DMS53 (cell line): ENCODE measurements at regions not wholly inside any gene's neighbourhood (a gene's known extent, or its start where the extent isn't known, plus 50 kb on each side); places are given as distances from the start of the nearest gene placed in this dataset.

Experiments used
- DNase-seq: peaks from one replicate; lab custom pipeline; 2025; lab: John Stamatoyannopoulos, UW

DNA sequence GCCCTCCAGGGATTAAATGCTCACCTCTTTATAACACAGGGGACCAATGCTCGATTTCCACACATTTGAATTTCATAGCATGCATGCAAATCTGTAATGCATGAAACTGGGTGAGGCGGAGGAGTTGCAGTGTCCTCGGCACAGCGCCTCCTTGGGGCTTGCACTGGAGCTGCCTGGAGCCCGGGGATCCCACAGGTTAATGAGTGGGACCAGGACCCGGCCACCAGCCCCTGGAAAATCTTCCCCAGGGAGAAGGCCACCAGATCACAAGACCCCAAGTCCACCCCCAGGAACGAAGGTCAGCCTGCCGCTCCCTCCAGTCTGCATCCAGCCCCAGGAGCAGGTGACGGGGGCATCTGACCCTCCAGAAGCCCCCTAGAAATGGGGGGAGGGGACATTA, 119.1 kb downstream of the MN1 start:
- no peak for DNase-seq

DNA sequence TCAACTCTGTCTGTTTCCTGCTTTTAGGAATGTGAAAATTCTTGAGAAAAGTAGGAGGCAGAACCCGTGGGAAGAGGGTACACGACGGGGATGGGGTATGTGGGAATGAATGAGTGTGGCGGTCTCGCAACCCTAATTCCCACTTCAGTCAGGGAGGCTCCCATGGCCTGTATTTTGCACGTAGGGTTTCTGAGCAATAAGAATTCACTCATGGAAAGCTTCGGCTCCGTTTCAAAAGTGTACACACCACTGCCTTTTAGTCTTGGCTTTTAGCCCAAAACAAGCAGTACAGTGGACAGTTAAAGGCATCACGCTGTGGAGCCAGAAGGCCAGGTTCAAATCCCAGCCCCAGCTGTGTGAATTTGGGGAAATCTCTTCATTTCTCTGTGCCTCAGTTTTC, 116.7 kb downstream of the MN1 start:
- no peak for DNase-seq

DNA sequence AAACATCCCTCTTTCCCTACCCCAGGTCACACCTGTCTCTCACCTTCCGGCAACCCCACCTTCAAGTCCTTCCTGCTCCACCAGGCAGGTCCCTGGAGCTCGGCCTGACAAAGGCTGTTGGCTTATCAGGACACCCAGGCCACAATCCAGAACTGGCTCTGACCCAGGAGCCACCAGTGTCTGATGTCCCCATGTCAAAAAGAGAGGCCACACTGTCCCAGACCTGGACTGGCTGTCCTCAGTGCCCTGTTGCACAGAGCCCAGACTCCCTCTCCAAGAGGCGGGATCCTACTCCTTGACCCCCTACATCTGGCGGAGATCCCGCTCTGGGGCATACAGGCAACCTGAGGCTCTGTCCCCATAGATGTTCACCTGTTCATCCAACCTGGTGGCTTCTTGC, 116.0 kb downstream of the MN1 start:
- DNase-seq, result no peak

DNA sequence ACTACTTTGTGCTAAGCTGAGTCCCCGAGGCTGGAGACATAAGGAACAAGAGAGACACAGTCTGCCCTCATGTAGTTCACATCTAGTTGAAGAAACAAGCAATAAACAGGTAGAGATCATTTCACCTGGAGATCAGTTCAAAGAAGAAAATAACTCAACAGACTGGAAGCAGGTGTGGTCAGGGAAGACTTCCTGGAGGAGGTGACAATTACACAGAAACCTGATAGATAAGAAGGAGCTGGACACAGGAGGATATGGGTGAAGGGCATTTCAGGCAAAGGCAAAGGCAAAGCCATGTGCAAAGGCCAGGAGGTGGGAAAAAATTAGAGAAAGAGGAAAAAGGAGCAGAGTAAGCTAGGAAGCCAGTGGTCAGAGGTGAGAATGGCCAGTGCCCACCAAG, 115.6 kb downstream of the MN1 start:
- no peak for DNase-seq

DNA sequence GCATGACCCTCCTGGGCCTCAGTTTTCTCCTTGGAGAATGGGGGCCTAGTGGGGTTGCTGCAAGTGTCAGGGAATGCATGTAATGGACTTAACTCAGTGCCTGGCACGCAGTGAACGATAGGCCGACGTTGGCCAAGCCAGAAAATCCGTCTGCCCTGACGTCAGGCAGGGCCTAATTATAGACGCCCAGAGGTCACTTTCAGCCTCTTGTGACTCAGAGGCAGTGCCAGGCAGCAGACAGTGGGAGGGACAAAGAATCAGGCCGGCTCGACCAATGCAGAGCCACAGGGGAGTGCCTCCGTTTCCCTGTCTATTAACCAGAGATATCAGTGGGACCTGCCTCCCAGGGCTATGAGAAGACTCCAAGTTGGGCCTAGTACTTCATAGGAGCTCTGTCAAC, 115.0 kb downstream of the MN1 start:
- DNase-seq, result no peak

DNA sequence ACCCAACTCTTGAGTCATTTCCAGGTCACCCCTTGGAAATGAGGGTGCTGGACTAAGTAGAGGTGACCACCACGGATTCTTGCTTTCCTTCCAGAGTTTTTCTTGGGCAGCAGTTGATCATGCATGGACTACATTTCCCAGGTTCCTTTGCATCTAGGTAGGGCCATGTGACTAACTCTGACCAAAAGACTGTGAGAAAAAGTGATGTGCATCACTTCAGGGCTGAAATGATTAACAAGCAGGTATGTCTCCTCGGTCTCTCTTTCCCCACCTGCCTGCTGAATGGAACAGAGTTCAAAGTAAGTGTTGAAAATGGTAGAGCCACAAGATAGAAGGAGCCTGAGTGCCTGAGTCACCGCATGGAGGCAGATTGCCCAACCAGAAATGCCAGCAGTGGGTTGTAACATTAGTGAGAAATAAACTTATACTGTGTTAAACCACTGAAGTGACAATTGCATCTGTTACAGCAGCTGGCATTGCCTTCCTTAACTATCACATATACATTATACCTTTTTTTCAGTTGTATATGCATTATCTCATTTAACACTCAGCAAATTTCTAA, 113.5 kb downstream of the MN1 start:
- no peak for DNase-seq

DNA sequence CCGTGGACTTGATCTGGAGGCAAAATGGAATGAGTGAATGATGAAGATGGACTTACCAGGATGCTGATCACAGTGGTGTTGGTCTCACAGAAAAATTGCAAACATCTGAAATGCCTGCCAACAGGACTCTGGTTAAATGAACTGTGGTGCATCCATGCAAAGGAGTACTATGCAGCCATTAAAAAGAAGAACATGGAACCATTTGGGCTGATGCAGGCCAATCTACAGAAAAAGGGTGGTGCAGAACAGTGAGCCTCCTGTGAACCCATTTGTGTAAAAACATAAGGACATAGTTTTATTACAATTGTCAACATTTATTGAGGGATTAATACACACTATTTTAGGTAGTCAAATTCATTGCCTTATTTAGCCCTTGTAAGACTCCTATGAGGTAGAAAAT, 111.9 kb downstream of the MN1 start:
- DNase-seq, result no peak

DNA sequence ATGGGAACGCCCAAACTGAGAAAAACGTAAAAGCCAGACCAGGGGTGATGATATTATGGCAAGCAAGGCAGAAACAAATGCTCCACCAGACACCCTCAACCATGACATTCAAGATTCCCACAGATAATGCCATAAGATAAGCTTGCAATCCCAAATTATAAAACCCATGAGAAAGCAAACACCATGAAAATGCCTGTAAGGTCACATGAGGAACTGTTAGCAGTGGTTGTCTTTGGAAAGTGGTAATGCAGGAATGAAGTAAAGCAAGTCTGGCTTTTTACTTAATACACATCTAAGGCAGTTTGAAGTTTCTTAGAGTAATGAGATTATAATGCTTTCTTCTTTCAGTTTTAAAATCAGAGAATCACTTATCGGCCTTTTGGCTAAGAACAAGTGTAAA, 111.0 kb downstream of the MN1 start:
- DNase-seq, result no peak

DNA sequence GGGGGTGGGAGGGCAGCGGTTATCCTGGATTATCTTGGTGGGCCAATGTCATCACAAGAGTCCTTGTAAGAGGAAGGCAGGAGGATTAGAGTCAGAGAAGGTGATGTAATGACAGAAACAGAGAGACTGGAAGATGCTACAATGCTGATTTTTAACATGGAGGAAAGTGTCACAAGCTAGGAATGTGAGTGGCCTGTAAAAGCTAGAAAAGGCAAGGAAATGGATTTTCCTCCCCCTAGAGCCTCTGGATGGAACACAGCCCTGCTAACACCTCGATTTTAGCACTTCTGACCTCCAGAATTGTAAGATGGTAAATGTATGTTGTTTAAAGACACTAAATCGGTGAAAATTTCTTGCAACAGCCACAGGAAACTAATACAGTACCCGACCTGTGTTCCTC, 109.3 kb downstream of the MN1 start:
- DNase-seq, result no peak

DNA sequence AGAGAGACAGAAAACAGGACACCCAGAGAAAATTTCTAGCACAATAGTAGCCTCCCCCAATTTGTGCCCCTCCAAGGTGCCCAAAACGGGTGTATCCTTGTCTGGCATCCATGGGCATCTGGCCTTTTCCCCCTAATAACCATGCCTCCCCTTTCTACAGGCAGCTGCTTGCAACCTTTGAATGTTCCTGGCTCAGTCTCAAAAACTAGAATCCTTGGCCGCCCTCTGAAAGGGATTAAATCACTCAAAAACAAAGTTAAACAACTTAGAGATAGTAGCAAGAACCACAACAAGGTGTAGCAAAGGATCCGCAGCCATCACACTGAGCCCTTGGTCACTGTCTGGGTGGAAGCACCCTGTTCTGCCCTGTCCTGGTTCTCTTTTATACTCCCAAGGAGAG, 105.6 kb downstream of the MN1 start:
- DNase-seq, result no peak

DNA sequence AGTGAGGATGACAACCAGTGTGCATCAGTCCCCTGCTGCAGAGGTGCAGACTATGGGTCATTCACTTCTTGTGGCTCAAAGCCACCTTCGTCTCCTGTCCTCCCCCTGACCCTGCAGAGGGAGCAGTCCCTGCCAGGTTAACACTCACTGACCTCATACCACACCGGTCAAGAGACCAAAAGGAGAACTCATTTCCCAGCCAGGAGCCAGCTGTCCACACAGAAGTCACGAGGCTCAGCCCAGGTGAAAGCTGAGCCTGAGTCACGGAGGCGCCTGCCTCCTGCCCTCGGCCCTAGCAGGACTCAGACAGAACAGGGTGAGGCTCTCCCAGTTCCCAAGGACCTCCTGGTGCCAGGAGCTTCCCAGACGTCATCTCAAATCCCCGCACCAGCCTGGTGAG, 103.7 kb downstream of the MN1 start:
- no peak for DNase-seq
